Prostate gland (tissue), 2 donors: ENCODE measurements at regions not wholly inside any gene's neighbourhood (a gene's known extent, or its start where the extent isn't known, plus 50 kb on each side); places are given as distances from the start of the nearest gene placed in this dataset.

Source experiments
- DNase-seq: peaks from one replicate; pipeline ENCODE4 v3.0.0-alpha.2; 2019; ENCODE audit warnings: low spot score
- H3K27ac ChIP-seq, 2 donors: fragments of 200-600 bp; sonication (generic); 2 replicates each; pipeline ENCODE4 v1.5.1; 2017 to 2019
- H3K27me3 ChIP-seq: fragments of 200-600 bp; sonication (generic); replicated peaks from 2 replicates; pipeline ENCODE4 v1.5.1; 2019; ENCODE audit not compliant: insufficient read depth
- H3K36me3 ChIP-seq, 2 donors: fragments of 200-600 bp; sonication (generic); 1 replicate in 1 of 2; 2 replicates in 1 of 2; pipeline versions ENCODE4 v1.5.1 to v1.8.1; 2017 to 2019
- H3K4me1 ChIP-seq: fragments of 200-600 bp; sonication (generic); replicated peaks from 2 replicates; pipeline ENCODE4 v1.5.1; 2019
- H3K4me3 ChIP-seq, 2 donors: fragments of 200-600 bp; sonication (generic); 2 replicates each; pipeline ENCODE4 v1.5.1; 2017 to 2019
- H3K9me3 ChIP-seq: fragments of 200-600 bp; sonication (generic); 2 replicates; pipeline ENCODE4 v1.5.1; 2017
- POLR2A ChIP-seq: fragments of 450-650 bp; IDR thresholded peaks from one replicate; pipeline ENCODE4 v1.6.1; 2016; ENCODE audit warnings: antibody characterized with exemption, mild to moderate bottlenecking
- POLR2AphosphoS5 ChIP-seq: sonication (generic); formaldehyde crosslinking; IDR thresholded peaks from one replicate; pipeline ENCODE4 v1.6.1; 2017; ENCODE audit warnings: antibody characterized with exemption
- WGBS: methylation state at CpG from one replicate; pipeline ENCODE4 v1.1.5; 2018; 5-methylcytosine and 5-hydroxymethylcytosine counted together
- intact Hi-C: fragments of 100-400 bp; cut with DNase I; formaldehyde crosslinking; loops from one replicate; pipeline ENCODE4 v1.14.2; 2022
- TF ChIP-seq, protein P1 (sequence below), 4 experiments: fragments of 200-600 bp in 2 of 4; fragments of 450-650 bp in 2 of 4; sonication (generic) in 2 of 4; IDR thresholded peaks; 1 replicate in 3 of 4; 2 replicates in 1 of 4; pipeline ENCODE4 v1.5.1; 2016 to 2019; ENCODE audit warnings: antibody characterized with exemption in 4 of 4, mild to moderate bottlenecking in 2 of 4, moderate library complexity in 2 of 4

DNA sequence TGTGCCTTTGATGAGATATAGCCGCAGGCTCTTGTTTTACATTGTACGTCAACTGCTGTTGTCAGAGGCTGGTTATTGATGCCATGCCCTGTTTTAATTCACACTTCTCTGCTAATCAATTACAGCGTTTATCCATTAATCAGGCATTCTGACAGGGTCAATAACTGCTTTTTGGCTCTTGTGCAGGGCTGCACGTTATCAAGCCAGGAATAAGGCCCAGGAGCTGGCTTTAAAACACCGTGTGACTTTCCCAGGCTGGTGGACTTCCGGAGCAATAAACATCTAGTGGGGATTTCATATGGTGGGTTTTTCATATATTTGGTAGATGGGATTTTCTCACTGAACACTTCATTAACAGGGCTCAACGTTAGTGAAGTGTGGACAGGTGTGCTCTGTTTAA, 221.7 kb downstream of the TM9SF2 start:
- H3K36me3 ChIP-seq: no peaks in the 10 kb centered on the region
- TF ChIP-seq POLR2A: no peak
- TF ChIP-seq, protein P1, sequence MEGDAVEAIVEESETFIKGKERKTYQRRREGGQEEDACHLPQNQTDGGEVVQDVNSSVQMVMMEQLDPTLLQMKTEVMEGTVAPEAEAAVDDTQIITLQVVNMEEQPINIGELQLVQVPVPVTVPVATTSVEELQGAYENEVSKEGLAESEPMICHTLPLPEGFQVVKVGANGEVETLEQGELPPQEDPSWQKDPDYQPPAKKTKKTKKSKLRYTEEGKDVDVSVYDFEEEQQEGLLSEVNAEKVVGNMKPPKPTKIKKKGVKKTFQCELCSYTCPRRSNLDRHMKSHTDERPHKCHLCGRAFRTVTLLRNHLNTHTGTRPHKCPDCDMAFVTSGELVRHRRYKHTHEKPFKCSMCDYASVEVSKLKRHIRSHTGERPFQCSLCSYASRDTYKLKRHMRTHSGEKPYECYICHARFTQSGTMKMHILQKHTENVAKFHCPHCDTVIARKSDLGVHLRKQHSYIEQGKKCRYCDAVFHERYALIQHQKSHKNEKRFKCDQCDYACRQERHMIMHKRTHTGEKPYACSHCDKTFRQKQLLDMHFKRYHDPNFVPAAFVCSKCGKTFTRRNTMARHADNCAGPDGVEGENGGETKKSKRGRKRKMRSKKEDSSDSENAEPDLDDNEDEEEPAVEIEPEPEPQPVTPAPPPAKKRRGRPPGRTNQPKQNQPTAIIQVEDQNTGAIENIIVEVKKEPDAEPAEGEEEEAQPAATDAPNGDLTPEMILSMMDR (IDR thresholded peaks at IDR 0.05): no peak
- TF ChIP-seq POLR2AphosphoS5: no peak
- no peaks in the 10 kb centered on the region for H3K4me1 ChIP-seq
- intact Hi-C loops: no loop called here
- no peaks in the 10 kb centered on the region for H3K9me3 ChIP-seq
- no peak overlapping the region for H3K27ac ChIP-seq
- DNase-seq: no peak
- H3K27me3 ChIP-seq: no peaks in the 10 kb centered on the region
- no peak overlapping the region for H3K4me3 ChIP-seq
- WGBS: 78% methylated on average over 7 of the region's 7 CpGs

DNA sequence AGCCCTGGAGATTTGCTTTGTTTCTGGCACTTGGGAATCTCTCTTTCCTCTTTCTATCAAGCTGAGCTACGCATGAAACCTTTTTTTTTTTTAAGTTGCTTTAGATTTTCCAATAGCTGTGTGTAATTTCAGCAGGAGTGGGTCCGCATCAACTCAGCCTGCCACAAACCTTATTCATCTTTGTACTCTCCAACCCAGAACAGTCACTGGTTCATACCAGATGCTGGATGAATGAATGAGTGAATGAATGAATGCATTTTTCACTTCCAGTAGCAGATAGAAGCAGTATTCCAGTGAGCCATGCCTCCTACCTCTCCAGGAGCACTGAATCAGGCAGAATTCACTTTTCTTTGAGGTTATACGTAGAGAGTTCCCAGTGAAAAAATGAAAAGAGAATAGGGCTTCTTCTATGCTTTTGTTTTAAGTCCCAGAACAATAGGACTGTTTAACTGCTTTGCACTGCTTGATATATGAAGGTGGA, 221.1 kb downstream of the TM9SF2 start:
- TF ChIP-seq POLR2AphosphoS5 (no peak), POLR2A (no peak)
- intact Hi-C loops: no loop called here
- WGBS: 92% methylated on average over 3 of the region's 3 CpGs

DNA sequence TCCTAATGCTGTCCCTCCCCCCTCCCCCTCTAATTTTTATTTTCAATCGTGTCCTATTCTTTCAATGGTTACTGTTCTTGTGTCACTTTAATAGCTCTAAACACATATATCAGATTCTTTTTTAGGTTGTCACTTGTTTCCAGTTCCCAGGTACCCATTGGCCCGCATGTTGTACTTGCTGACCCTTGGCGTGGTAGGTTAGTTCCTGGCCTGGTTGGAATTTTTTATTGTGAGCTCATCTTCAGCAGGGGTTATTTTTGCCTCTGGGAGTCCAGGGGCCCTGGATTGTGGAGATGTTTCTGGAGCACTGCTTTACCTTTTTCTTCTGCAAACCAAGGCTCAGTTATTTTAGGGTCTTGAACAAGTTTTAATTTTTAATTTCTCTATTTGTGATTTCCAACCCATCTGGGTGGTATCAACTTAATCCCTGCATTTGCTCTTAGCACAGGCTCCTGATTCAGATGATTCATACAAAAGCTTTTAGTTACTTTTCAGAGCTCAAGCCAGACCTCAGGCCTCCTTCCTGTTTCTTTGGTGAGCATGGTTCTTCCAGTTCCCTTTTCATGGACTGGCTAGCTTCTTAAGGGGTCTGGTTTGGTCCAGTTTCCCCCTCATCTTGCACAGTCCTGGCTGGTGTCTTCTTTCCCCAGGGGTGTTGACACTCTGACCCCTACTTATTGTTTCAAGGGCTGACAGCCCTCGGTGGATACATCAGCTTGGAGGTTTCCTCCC, 220.5 kb downstream of the TM9SF2 start:
- no peaks in the 10 kb centered on the region for H3K27me3 ChIP-seq
- intact Hi-C loops: no loop called here

More for the DNA sequence above, 221.1 kb downstream of the TM9SF2 start:
- Histone ChIP-seq H3K27me3 (no peaks in the 10 kb centered on the region), H3K4me1 (no peaks in the 10 kb centered on the region), H3K4me3 (no peak overlapping the region), H3K9me3 (no peaks in the 10 kb centered on the region), H3K36me3 (no peaks in the 10 kb centered on the region), H3K27ac (no peak overlapping the region)
- DNase-seq: no peak

DNA sequence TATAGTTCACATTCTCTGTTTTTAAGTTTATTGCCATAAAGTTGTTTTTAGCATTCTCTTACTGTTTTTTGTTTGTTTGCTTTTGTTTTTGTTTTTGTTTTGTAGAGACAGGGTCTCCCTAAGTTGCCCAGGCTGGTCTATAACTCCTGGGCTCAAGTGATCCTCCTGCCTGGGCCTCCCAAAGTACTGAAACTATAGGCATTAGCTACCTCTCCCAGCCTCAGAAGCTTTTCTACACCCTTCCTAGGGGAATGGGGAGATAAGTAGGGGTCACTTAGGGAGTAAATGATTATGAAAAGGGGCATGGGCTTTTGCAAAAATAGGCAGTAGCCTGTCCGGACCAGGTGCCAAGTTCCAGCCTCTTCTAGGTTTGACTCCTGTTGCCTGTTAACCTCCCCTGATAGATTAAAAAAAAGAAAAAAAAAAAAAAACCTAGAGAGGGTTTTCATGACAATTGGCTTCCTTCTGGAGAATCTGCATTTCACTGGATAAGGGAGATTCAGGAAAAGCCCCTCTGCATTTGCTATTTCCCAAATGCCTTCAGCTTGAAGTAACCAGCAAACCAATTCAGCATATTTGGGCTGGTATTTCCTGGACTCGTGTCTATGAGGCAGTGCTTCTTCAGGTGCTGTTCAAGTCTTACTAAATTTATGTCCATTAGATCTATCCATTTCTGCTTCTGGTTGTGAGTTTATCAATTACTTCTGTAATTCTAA, 216.8 kb downstream of the TM9SF2 start:
- 71% methylated on average over 2 of the region's 2 CpGs for WGBS
- Histone ChIP-seq H3K4me1 (no peaks in the 10 kb centered on the region), H3K9me3 (no peaks in the 10 kb centered on the region), H3K4me3 (no peak overlapping the region), H3K27me3 (no peaks in the 10 kb centered on the region), H3K27ac (no peak overlapping the region), H3K36me3 (no peaks in the 10 kb centered on the region)
- no peak for DNase-seq
- TF ChIP-seq, protein P1 (IDR thresholded peaks at IDR 0.05): no peak
- TF ChIP-seq POLR2A (no peak), POLR2AphosphoS5 (no peak)
- intact Hi-C loops: no loop called here

More for the DNA sequence above, 220.5 kb downstream of the TM9SF2 start:
- Histone ChIP-seq H3K4me1 (no peaks in the 10 kb centered on the region), H3K4me3 (no peak overlapping the region), H3K9me3 (no peaks in the 10 kb centered on the region), H3K27ac (no peak overlapping the region), H3K36me3 (no peaks in the 10 kb centered on the region)
- TF ChIP-seq, protein P1 (IDR thresholded peaks at IDR 0.05): no peak
- TF ChIP-seq POLR2AphosphoS5: no peak
- no peak for TF ChIP-seq POLR2A
- WGBS: 85% methylated on average over 4 of the region's 4 CpGs
- DNase-seq: no peak

DNA sequence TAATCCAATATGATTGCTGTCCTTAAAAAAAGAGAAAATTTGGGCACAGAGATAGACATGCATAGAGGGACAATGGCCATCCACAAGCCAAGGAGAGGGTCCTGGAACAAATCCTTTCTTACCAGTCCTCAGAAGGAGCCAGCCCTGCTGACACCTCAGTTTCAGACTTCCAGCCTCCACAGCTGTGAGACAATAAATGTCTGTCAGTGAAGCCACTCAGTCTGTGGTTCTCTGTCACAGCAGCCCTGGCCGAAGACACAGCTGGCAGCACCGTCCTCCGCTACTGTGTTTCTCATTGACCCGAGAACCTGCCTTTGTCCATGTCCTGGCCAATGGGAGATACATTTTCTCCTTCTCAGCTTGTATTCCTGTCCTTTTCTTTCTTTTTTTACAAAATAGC, 207.9 kb downstream of the TM9SF2 start:
- intact Hi-C loops: no loop called here
- H3K4me1 ChIP-seq: no peaks in the 10 kb centered on the region
- no peak for TF ChIP-seq POLR2A
- TF ChIP-seq, protein P1 (IDR thresholded peaks at IDR 0.05): no peak
- no peak for TF ChIP-seq POLR2AphosphoS5
- 77% methylated on average over 4 of the region's 4 CpGs for WGBS
- H3K9me3 ChIP-seq: no peaks in the 10 kb centered on the region
- no peaks in the 10 kb centered on the region for H3K36me3 ChIP-seq
- H3K27ac ChIP-seq: no peak overlapping the region
- no peaks in the 10 kb centered on the region for H3K27me3 ChIP-seq
- no peak for DNase-seq
- no peak overlapping the region for H3K4me3 ChIP-seq
